ENCODE measurements at regions not wholly inside any gene's neighbourhood (a gene's known extent, or its start where the extent isn't known, plus 50 kb on each side); places are given as distances from the start of the nearest gene placed in this dataset.
"Not testable (repeated sequence)": the region's sequence is repeated elsewhere in the genome, so short reads cannot be mapped to it uniquely, and the experiment has no call there.

- Histone ChIP-seq H3K36me3 (no peaks in the 10 kb centered on the region), H3K9me3 (no peaks in the 10 kb centered on the region), H3K27ac (no peak overlapping the region), H3K27me3 (no peaks in the 10 kb centered on the region), H3K4me3 (no peak overlapping the region), H3K4me1 (peaks cover 0 to 4% (median 0%) of the 10 kb centered on the region in 4 donors)
- no peak for TF ChIP-seq CTCF (IDR thresholded peaks at IDR 0.05)
- intact Hi-C loops (cut with DNase I; ENCODE audit: low total_unique reads) = no loop called here
- DNase-seq = no peak
Observed at GRCh38 chr7:156380261-156380660, 260.3 kb upstream of the RNF32 start.

GRCh38 chr7:156379324-156380070, 261.1 kb upstream of the RNF32 start:
- no peak overlapping the region for H3K4me3 ChIP-seq
- peaks cover 0 to 4% (median 0%) of the 10 kb centered on the region in 4 donors for H3K4me1 ChIP-seq
- no peaks in the 10 kb centered on the region for H3K36me3 ChIP-seq
- no peaks in the 10 kb centered on the region for H3K9me3 ChIP-seq
- no peaks in the 10 kb centered on the region for H3K27me3 ChIP-seq
- H3K27ac ChIP-seq = no peak overlapping the region
- no peak for DNase-seq
- no peak for TF ChIP-seq CTCF (IDR thresholded peaks at IDR 0.05)
- intact Hi-C loops (cut with DNase I; ENCODE audit: low total_unique reads) = no loop called here

- Histone ChIP-seq H3K27me3 (no peaks in the 10 kb centered on the region), H3K9me3 (no peaks in the 10 kb centered on the region), H3K27ac (no peak overlapping the region), H3K36me3 (no peaks in the 10 kb centered on the region), H3K4me3 (no peak overlapping the region), H3K4me1 (peaks cover 0 to 4% (median 0%) of the 10 kb centered on the region in 4 donors)
- intact Hi-C loops (cut with DNase I; ENCODE audit: low total_unique reads) = no loop called here
- no peak for TF ChIP-seq CTCF (IDR thresholded peaks at IDR 0.05)
- no peak for DNase-seq
Observed at GRCh38 chr7:156378806-156379205, 261.8 kb upstream of the RNF32 start.

- intact Hi-C loops (cut with DNase I; ENCODE audit: low total_unique reads) = no loop called here
- TF ChIP-seq CTCF (IDR thresholded peaks at IDR 0.05) = no peak
- Histone ChIP-seq H3K27ac (no peak overlapping the region), H3K27me3 (no peaks in the 10 kb centered on the region), H3K4me3 (no peak overlapping the region), H3K36me3 (no peaks in the 10 kb centered on the region), H3K9me3 (peaks cover 0 to 3% (median 0%) of the 10 kb centered on the region in 3 donors), H3K4me1 (peaks cover 0 to 4% (median 0%) of the 10 kb centered on the region in 4 donors)
- DNase-seq = no peak
Observed at GRCh38 chr7:156376317-156376716, 264.3 kb upstream of the RNF32 start.

GRCh38 chr7:156374335-156374734, 266.2 kb upstream of the RNF32 start:
- no peak for DNase-seq
- Histone ChIP-seq H3K36me3 (no peaks in the 10 kb centered on the region), H3K27me3 (no peaks in the 10 kb centered on the region), H3K4me1 (no peaks in the 10 kb centered on the region), H3K9me3 (peaks cover 0 to 7% (median 0%) of the 10 kb centered on the region in 3 donors), H3K4me3 (no peak overlapping the region), H3K27ac (no peak overlapping the region)
- intact Hi-C loops (cut with DNase I; ENCODE audit: low total_unique reads) = no loop called here
- TF ChIP-seq CTCF (IDR thresholded peaks at IDR 0.05) = no peak

GRCh38 chr7:156369929-156370328, 270.6 kb upstream of the RNF32 start:
- H3K4me1 ChIP-seq; H3K27ac ChIP-seq; H3K4me3 ChIP-seq; DNase-seq; intact Hi-C loops (cut with DNase I; ENCODE audit: low total_unique reads); H3K27me3 ChIP-seq; H3K9me3 ChIP-seq; H3K36me3 ChIP-seq: not testable (repeated sequence)
